ENCODE measurements at regions not wholly inside any gene's neighbourhood (a gene's known extent, or its start where the extent isn't known, plus 50 kb on each side); places are given as distances from the start of the nearest gene placed in this dataset.

DNA sequence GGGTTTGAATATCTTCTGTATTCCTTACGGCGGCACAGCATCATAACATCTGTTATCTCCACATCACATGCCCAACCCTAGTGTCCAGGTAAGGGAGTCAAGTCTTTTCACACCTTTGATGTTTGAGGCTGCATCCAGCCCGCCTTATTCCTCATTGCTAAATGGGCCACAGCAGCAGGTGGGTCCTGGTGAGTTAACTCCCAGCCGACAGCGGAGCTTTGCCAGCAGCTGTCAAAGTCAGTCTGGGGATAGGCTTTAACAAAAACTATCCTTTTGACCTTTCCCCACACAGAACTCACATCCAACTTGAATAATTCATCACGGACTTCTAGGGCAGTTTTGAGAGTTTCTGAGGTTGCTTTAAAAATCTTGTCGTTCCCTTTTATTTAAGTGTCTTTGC is 235.1 kb downstream of the DLEU7 start:
- H3K27ac Mint-ChIP-seq = no peak overlapping the region
- H2AK5ac ChIP-seq (ENCODE audit: insufficient read length, low read length) = no peak overlapping the region
- no peaks in the 10 kb centered on the region for H4K20me1 ChIP-seq (ENCODE audit: control insufficient read depth, insufficient read depth, insufficient read length)
- H4K91ac ChIP-seq (ENCODE audit: insufficient read length, low read depth, low read length) = no peak overlapping the region
- H3K14ac ChIP-seq (ENCODE audit: insufficient read depth, low read length) = no peak overlapping the region
- H2BK120ac ChIP-seq (ENCODE audit: low read depth, low read length, poor library complexity, severe bottlenecking) = no peak overlapping the region
- H3K4ac ChIP-seq (ENCODE audit: low read depth, low read length) = no peak overlapping the region
- no peak overlapping the region for H4K5ac ChIP-seq (ENCODE audit: insufficient read length, low read depth, low read length)
- no peak overlapping the region for H3T11ph ChIP-seq (ENCODE audit: low read length)
- H3K23ac ChIP-seq (ENCODE audit: insufficient read length, low read depth, low read length) = no peak overlapping the region
- no CpG with 5 or more reads among the region's 7 CpGs for WGBS (ENCODE audit: extremely low coverage, insufficient read length, low lambda C conversion rate)
- H3K27me3 ChIP-seq (ENCODE audit: insufficient read depth, low read length) = no peaks in the 10 kb centered on the region
- no peak overlapping the region for H2BK20ac ChIP-seq (ENCODE audit: low read depth, low read length, poor library complexity, severe bottlenecking)
- no peak overlapping the region for H3K27ac ChIP-seq (ENCODE audit: insufficient read length, low read depth, low read length)
- no peak overlapping the region for H3K18ac ChIP-seq (ENCODE audit: insufficient read length, low read depth, low read length)
- no peak overlapping the region for H2BK15ac ChIP-seq (ENCODE audit: low read depth, low read length)
- H3K4me1 Mint-ChIP-seq = peaks cover 2 to 8% of the 10 kb centered on the region in 2 experiments; a peak in 3 of 4 replicates
- H3K23me2 ChIP-seq (ENCODE audit: insufficient read length, low read depth, low read length, poor library complexity, severe bottlenecking) = no peaks in the 10 kb centered on the region
- TF ChIP-seq CTCF (conservative IDR thresholded peaks at IDR 0.05) = no peak
- H3K9me3 ChIP-seq (ENCODE audit: control insufficient read depth, low read depth, low read length) = no peaks in the 10 kb centered on the region
- H3K79me2 ChIP-seq (ENCODE audit: insufficient read depth, low read length) = no peaks in the 10 kb centered on the region
- no peak overlapping the region for H2AFZ ChIP-seq (ENCODE audit: low read length)
- no peak overlapping the region for H3K9ac ChIP-seq (ENCODE audit: extremely low read depth, insufficient read length, low read length)
- no peak overlapping the region for H2BK5ac ChIP-seq (ENCODE audit: insufficient read length, low read length)
- H3K79me1 ChIP-seq (ENCODE audit: insufficient read depth, low read depth, low read length, poor library complexity, severe bottlenecking) = no peaks in the 10 kb centered on the region
- no peaks in the 10 kb centered on the region for H3K9me3 Mint-ChIP-seq
- DNase-seq = no peak
- no peak overlapping the region for H3K56ac ChIP-seq (ENCODE audit: insufficient read length, low read depth, low read length)
- H3K4me3 Mint-ChIP-seq = no peak overlapping the region
- no peak overlapping the region for H3K4me2 ChIP-seq (ENCODE audit: insufficient read depth, insufficient read length, low read length)
- no peaks in the 10 kb centered on the region for H3K36me3 Mint-ChIP-seq (ENCODE audit: insufficient read depth in 1 of 3, low read depth in 3 of 3)
- H3K4me1 ChIP-seq (ENCODE audit: insufficient read depth, low read length) = no peaks in the 10 kb centered on the region
- no peak overlapping the region for H2BK12ac ChIP-seq (ENCODE audit: insufficient read length, low read depth, low read length)
- no peak overlapping the region for H4K8ac ChIP-seq (replicated peaks; ENCODE audit: insufficient read length, low read depth, low read length)
- no peaks in the 10 kb centered on the region; the same call in 1 of the 2 replicates for H3K27me3 Mint-ChIP-seq (ENCODE audit: low read depth)

Measured in H9 (cell line).